Coronary artery (tissue), 2 donors: ENCODE measurements at regions not wholly inside any gene's neighbourhood (a gene's known extent, or its start where the extent isn't known, plus 50 kb on each side); places are given as distances from the start of the nearest gene placed in this dataset.

Source experiments
- DNase-seq: peaks from one replicate; pipeline ENCODE4 v3.0.0-alpha.2; 2017; ENCODE audit warnings: low spot score
- H3K27ac ChIP-seq, 2 donors: fragments of 200-600 bp; sonication (generic); one replicate each; pipeline ENCODE4 v1.5.1; 2016 to 2019
- H3K4me3 ChIP-seq: fragments of 200-600 bp; sonication (generic); 2 replicates; pipeline ENCODE4 v1.5.1; 2016; ENCODE audit warnings: mild to moderate bottlenecking, moderate library complexity
- TF ChIP-seq, protein P1 (sequence below): fragments of 200-600 bp; sonication (generic); IDR thresholded peaks from one replicate; pipeline ENCODE4 v1.5.1; 2019; ENCODE audit warnings: antibody characterized with exemption

DNA sequence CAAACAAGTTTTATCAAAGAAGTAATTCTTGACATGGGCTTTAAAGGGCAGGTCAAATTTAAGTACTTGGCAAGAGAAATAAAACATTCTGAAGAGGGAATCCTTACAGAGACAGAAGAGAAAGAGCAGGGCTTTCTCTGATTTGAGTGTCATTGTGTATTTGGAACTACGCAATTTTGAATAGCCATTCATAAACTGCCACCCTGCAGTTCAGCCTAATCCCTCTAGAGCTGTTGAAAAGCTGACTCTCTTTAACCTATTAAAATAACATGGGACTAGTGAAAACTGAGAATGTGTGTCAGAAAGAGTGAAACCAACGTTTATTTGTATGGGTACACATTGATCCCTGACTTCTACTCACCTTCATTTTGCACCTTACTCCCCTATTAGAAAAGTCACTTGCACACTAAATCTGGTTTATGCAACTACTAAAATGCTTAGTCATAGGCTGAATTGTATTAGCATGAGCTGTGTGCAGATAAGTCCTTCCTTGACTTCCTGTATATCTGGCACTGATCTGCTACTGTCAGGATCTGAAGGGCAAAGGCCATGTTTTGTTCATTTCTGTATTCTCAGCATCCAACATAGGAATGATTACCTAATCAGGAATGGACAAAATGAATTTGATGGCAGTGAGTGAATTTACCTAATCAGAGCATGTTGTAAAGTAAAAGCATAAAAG, 458.9 kb downstream of the NOVA1 start:
- DNase-seq: no peak
- Histone ChIP-seq H3K4me3 (no peak overlapping the region), H3K27ac (no peak overlapping the region)
- TF ChIP-seq, protein P1, sequence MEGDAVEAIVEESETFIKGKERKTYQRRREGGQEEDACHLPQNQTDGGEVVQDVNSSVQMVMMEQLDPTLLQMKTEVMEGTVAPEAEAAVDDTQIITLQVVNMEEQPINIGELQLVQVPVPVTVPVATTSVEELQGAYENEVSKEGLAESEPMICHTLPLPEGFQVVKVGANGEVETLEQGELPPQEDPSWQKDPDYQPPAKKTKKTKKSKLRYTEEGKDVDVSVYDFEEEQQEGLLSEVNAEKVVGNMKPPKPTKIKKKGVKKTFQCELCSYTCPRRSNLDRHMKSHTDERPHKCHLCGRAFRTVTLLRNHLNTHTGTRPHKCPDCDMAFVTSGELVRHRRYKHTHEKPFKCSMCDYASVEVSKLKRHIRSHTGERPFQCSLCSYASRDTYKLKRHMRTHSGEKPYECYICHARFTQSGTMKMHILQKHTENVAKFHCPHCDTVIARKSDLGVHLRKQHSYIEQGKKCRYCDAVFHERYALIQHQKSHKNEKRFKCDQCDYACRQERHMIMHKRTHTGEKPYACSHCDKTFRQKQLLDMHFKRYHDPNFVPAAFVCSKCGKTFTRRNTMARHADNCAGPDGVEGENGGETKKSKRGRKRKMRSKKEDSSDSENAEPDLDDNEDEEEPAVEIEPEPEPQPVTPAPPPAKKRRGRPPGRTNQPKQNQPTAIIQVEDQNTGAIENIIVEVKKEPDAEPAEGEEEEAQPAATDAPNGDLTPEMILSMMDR: no peak

DNA sequence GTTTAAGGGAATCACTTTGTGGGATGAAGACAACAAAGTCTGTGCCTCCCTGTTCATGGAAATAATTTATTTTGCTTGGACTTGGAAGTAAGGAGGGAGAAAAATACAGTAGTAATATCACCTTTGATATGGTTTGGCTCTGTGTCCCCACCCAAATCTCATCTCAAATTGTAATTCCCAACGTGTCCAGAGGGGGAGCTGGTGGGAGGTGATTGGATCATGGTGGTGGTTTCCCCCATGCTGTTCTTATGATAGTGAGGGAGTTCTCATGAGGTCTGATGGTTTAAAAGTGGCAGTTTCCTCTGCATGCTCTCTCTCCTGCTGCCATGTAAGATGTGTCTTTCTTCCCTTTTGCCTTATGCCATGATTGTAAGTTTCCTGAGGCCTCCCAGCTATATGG, 460.7 kb downstream of the NOVA1 start:
- TF ChIP-seq, protein P1: no peak
- H3K27ac ChIP-seq: no peak overlapping the region
- no peak for DNase-seq
- H3K4me3 ChIP-seq: no peak overlapping the region

DNA sequence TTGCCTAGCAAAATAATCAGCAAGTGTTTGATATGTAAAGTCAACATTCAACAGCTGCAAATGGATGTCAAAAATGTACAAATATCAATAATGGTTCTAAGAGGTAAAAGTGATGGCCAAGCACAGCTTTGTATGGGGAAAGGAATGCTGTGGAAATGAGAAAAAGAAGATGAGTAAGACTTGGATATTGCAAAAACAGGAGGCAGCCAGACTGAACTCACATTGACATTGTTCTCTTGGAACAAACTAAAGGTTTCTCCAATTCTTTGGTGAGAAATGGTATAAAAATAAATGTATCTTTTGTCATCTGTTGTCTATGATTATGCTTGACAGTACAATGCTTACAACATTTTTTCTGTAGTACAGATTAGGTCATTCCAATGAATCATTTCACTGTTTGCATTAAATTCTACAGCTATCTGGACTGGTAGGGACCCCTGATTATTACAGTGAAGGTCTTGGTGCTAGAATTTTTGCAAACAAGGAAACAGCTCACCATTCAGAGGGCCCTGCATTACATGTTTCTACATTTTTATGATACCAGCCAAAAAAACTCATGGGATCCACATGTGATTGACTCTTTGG, 465.7 kb downstream of the NOVA1 start:
- H3K27ac ChIP-seq: no peak overlapping the region
- TF ChIP-seq, protein P1: no peak

DNA sequence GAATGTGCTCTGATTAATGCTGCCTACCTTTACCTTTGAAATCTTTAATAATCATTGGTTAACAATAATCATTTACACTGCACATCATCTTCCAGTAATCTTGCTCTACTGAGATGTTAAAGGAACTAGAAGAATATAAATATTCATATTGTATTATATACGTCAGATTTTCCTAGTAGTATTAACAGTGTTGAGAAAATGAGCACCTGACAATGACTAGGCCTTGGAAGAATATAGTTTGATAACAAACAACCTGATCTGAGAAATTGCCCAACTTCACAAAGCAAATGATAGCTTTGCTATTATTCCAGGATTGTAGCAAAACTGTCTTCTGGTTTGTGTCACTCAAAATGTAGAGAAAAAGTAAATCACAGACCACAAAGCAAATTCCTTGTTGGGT, 467.1 kb downstream of the NOVA1 start:
- Histone ChIP-seq H3K27ac (no peak overlapping the region), H3K4me3 (no peak overlapping the region)
- TF ChIP-seq, protein P1: no peak
- DNase-seq: no peak

More for the DNA sequence above, 465.7 kb downstream of the NOVA1 start:
- no peak overlapping the region for H3K4me3 ChIP-seq
- DNase-seq: no peak

DNA sequence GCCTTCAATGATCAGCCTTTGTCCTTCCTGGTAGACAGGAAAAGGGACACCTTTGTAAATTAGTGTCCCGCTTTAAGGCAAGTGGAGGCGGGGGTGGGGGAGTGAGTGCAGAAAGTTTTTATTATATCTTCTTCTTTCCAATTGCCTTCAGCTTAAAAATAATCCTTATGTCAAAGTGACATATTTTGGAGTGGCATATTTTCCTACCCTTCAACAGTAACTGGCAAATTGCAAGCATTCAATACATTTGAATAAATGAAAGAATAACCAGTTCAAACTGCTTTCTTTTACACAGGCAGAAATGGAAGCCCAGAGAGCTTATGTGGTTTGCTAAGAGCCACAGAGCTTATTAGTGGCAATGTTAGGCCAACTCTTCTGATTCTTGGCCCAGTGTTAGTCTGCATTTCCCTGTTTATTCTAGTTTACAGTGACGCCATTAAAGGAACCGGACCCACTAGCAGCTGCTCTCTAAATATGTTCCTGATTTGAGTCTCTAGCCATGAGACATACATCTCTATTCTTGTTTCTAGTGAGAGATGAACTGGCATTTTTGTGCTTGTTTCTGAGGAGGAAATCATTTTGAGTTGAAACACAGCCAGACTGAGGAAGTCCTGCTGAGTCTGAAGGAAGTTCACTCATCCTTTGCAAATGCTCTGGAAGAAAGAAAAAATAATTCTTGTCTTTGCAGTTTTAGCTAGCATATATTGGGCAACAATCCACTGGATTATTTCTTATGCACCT, 468.7 kb downstream of the NOVA1 start:
- Histone ChIP-seq H3K4me3 (no peak overlapping the region), H3K27ac (no peak overlapping the region)
- TF ChIP-seq, protein P1: no peak
- no peak for DNase-seq

DNA sequence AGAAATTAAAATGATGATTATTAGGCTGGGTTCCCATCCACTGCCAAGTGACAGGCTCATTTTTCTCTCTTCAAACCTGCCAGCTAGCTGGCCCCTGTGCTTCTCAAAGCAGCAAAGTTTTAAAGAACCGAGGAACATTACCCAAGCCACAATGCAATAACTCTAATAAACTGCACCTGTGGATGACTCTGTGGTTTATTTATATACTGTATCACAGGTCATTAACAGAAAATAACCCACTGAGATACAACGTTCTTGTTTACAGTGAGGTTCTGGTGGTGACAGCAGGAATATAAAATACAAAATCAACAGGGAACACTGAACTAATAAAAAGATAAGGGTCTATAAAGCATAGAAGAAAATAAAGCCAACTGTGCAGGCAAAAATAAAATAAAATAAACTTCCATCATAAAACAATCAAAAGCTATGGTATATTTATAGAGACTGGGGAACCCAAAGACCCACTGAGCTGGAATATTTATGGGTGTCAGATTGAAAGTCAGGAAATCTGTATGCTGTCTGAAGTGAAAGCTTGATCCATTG, 472.9 kb downstream of the NOVA1 start:
- TF ChIP-seq, protein P1: no peak
- Histone ChIP-seq H3K27ac (no peak overlapping the region), H3K4me3 (no peak overlapping the region)
- no peak for DNase-seq
